HS-27A (cell line): ENCODE measurements at regions not wholly inside any gene's neighbourhood (a gene's known extent, or its start where the extent isn't known, plus 50 kb on each side); places are given as distances from the start of the nearest gene placed in this dataset.

Experiments used
- DNase-seq: peaks from one replicate; pipeline ENCODE4 v3.0.0-alpha.2; 2012; ENCODE audit warnings: low read depth, missing footprints

DNA sequence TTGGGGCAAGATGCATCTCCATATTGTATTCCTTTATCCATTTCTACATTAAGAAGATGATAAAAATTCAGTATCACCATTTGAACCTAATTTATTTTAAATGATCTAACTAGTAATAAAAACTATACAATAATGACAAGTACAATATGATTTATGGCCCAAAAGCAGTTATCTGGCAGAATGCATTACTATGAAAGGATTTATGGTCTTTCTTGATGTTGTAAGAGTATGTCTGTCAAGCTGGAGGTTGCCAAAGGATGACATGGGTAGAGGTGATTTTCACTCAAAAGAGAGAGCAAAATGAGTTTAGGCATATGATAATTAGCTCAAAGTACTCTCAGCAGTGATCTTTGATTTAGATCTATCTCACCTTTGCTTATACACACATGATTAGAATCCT lies 54.2 kb upstream of the MAP2 start:
- DNase-seq: no peak

DNA sequence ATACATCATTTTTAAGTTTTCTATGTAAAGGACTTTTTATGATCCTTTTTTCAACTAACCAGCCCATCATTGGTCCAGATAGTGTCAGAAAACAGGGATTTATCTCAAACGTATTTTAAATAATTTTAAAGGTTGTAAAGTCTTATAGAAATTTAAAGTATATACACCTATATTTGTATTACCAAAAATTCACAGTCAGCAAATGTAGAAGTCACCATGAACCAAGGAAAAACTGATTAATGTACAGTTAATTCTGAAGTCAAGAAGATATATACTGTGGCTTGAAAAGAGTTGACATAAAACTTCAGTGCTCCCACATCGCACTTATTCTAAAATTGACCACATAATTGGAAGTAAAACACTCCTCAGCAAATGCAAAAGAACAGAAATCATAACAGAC lies 52.4 kb upstream of the MAP2 start:
- no peak for DNase-seq
